ENCODE measurements at regions not wholly inside any gene's neighbourhood (a gene's known extent, or its start where the extent isn't known, plus 50 kb on each side); places are given as distances from the start of the nearest gene placed in this dataset.

DNA sequence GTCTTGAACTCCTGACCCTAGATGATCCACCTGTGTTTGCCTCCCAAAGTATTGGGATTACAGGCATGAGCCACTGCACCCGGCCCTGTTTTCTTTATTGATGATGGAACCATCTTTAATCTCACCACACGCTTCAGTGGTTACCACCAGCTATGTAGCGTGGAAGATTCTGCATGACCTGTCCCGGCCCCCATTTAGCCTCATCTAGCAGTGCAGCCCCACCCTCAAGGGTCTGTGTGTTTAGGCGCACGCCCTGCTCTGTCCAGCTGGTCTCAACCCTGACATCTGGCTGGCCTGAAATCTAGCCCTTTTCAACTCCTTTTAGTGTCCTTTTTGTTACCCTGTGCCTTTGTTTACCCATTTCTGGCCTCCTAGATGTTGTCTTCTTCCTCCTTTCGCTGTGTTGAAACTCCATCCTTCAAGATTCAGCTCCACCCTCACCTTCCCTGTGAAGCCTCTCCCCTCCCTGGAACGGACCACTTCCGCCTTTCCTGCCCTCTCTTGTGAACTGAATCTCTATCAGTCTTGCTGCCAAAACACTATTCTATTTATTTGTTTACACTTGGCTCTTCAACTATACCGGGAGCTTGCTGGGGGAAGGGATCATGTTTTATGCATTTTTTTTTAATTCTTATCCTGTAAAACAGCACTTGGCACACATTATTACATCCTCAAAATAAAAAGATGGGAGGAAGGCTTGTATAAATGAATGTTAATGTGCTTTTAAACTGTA is 101.0 kb upstream of the MTHFD1L start:
- no peaks in the 10 kb centered on the region for H3F3A ChIP-seq (replicated peaks; ENCODE audit: low read depth)
- no peaks in the 10 kb centered on the region for H3K36me3 ChIP-seq (ENCODE audit: insufficient read depth)
- H3K27ac ChIP-seq (ENCODE audit: low read depth): no peak overlapping the region
- H3K4me3 ChIP-seq: no peak overlapping the region
- Mint-ChIP-seq H3K9me3 (no peaks in the 10 kb centered on the region), H3K4me1 (peaks cover 27% of the 10 kb centered on the region), H3K36me3 (ENCODE audit: low read depth) (no peaks in the 10 kb centered on the region), H3K27ac (no peak overlapping the region), H3K4me3 (no peak overlapping the region), H3K27me3 (ENCODE audit: insufficient read depth, low read depth, poor library complexity) (peaks cover 2% of the 10 kb centered on the region)
- peaks cover 25% of the 10 kb centered on the region for H3K4me1 ChIP-seq (ENCODE audit: insufficient read depth)
- DNase-seq (ENCODE audit: low spot score): no peak
- H3K79me2 ChIP-seq (replicated peaks; ENCODE audit: insufficient read depth): no peaks in the 10 kb centered on the region
- TF ChIP-seq ZNF331 (CRISPR knock-in tag; IDR thresholded peaks at IDR 0.05; ENCODE audit: low read depth): no peak
- TF ChIP-seq, protein P1, sequence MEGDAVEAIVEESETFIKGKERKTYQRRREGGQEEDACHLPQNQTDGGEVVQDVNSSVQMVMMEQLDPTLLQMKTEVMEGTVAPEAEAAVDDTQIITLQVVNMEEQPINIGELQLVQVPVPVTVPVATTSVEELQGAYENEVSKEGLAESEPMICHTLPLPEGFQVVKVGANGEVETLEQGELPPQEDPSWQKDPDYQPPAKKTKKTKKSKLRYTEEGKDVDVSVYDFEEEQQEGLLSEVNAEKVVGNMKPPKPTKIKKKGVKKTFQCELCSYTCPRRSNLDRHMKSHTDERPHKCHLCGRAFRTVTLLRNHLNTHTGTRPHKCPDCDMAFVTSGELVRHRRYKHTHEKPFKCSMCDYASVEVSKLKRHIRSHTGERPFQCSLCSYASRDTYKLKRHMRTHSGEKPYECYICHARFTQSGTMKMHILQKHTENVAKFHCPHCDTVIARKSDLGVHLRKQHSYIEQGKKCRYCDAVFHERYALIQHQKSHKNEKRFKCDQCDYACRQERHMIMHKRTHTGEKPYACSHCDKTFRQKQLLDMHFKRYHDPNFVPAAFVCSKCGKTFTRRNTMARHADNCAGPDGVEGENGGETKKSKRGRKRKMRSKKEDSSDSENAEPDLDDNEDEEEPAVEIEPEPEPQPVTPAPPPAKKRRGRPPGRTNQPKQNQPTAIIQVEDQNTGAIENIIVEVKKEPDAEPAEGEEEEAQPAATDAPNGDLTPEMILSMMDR (conservative IDR thresholded peaks at IDR 0.05; ENCODE audit: low read depth in 2 of 2): no peak
- TF ChIP-seq EZH2phosphoT487 (IDR thresholded peaks at IDR 0.05; ENCODE audit: unreplicated experiment): no peak
- TF ChIP-seq POLR2AphosphoS5 (IDR thresholded peaks at IDR 0.05; ENCODE audit: low read depth): no peak
- no peak for TF ChIP-seq CREB1 (CRISPR knock-in tag; IDR thresholded peaks at IDR 0.05; ENCODE audit: low read depth)
- TF ChIP-seq, protein P2, sequence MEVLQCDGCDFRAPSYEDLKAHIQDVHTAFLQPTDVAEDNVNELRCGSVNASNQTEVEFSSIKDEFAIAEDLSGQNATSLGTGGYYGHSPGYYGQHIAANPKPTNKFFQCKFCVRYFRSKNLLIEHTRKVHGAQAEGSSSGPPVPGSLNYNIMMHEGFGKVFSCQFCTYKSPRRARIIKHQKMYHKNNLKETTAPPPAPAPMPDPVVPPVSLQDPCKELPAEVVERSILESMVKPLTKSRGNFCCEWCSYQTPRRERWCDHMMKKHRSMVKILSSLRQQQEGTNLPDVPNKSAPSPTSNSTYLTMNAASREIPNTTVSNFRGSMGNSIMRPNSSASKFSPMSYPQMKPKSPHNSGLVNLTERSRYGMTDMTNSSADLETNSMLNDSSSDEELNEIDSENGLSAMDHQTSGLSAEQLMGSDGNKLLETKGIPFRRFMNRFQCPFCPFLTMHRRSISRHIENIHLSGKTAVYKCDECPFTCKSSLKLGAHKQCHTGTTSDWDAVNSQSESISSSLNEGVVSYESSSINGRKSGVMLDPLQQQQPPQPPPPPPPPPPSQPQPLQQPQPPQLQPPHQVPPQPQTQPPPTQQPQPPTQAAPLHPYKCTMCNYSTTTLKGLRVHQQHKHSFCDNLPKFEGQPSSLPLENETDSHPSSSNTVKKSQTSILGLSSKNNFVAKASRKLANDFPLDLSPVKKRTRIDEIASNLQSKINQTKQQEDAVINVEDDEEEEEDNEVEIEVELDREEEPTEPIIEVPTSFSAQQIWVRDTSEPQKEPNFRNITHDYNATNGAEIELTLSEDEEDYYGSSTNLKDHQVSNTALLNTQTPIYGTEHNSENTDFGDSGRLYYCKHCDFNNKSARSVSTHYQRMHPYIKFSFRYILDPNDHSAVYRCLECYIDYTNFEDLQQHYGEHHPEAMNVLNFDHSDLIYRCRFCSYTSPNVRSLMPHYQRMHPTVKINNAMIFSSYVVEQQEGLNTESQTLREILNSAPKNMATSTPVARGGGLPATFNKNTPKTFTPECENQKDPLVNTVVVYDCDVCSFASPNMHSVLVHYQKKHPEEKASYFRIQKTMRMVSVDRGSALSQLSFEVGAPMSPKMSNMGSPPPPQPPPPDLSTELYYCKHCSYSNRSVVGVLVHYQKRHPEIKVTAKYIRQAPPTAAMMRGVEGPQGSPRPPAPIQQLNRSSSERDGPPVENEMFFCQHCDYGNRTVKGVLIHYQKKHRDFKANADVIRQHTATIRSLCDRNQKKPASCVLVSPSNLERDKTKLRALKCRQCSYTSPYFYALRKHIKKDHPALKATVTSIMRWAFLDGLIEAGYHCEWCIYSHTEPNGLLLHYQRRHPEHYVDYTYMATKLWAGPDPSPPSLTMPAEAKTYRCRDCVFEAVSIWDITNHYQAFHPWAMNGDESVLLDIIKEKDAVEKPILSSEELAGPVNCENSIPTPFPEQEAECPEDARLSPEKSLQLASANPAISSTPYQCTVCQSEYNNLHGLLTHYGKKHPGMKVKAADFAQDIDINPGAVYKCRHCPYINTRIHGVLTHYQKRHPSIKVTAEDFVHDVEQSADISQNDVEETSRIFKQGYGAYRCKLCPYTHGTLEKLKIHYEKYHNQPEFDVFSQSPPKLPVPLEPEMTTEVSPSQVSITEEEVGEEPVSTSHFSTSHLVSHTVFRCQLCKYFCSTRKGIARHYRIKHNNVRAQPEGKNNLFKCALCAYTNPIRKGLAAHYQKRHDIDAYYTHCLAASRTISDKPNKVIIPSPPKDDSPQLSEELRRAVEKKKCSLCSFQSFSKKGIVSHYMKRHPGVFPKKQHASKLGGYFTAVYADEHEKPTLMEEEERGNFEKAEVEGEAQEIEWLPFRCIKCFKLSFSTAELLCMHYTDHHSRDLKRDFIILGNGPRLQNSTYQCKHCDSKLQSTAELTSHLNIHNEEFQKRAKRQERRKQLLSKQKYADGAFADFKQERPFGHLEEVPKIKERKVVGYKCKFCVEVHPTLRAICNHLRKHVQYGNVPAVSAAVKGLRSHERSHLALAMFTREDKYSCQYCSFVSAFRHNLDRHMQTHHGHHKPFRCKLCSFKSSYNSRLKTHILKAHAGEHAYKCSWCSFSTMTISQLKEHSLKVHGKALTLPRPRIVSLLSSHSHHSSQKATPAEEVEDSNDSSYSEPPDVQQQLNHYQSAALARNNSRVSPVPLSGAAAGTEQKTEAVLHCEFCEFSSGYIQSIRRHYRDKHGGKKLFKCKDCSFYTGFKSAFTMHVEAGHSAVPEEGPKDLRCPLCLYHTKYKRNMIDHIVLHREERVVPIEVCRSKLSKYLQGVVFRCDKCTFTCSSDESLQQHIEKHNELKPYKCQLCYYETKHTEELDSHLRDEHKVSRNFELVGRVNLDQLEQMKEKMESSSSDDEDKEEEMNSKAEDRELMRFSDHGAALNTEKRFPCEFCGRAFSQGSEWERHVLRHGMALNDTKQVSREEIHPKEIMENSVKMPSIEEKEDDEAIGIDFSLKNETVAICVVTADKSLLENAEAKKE (CRISPR knock-in tag; IDR thresholded peaks at IDR 0.05): no peak
- no peak for TF ChIP-seq JUNB (IDR thresholded peaks at IDR 0.05; ENCODE audit: unreplicated experiment)
- TF ChIP-seq, protein P3, sequence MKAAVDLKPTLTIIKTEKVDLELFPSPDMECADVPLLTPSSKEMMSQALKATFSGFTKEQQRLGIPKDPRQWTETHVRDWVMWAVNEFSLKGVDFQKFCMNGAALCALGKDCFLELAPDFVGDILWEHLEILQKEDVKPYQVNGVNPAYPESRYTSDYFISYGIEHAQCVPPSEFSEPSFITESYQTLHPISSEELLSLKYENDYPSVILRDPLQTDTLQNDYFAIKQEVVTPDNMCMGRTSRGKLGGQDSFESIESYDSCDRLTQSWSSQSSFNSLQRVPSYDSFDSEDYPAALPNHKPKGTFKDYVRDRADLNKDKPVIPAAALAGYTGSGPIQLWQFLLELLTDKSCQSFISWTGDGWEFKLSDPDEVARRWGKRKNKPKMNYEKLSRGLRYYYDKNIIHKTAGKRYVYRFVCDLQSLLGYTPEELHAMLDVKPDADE (IDR thresholded peaks at IDR 0.05): no peak
- TF ChIP-seq EZH2 (IDR thresholded peaks at IDR 0.05; ENCODE audit: low read depth, unreplicated experiment): no peak
- TF ChIP-seq, protein P4, sequence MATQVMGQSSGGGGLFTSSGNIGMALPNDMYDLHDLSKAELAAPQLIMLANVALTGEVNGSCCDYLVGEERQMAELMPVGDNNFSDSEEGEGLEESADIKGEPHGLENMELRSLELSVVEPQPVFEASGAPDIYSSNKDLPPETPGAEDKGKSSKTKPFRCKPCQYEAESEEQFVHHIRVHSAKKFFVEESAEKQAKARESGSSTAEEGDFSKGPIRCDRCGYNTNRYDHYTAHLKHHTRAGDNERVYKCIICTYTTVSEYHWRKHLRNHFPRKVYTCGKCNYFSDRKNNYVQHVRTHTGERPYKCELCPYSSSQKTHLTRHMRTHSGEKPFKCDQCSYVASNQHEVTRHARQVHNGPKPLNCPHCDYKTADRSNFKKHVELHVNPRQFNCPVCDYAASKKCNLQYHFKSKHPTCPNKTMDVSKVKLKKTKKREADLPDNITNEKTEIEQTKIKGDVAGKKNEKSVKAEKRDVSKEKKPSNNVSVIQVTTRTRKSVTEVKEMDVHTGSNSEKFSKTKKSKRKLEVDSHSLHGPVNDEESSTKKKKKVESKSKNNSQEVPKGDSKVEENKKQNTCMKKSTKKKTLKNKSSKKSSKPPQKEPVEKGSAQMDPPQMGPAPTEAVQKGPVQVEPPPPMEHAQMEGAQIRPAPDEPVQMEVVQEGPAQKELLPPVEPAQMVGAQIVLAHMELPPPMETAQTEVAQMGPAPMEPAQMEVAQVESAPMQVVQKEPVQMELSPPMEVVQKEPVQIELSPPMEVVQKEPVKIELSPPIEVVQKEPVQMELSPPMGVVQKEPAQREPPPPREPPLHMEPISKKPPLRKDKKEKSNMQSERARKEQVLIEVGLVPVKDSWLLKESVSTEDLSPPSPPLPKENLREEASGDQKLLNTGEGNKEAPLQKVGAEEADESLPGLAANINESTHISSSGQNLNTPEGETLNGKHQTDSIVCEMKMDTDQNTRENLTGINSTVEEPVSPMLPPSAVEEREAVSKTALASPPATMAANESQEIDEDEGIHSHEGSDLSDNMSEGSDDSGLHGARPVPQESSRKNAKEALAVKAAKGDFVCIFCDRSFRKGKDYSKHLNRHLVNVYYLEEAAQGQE (IDR thresholded peaks at IDR 0.05; ENCODE audit: unreplicated experiment): no peak
- no peak for TF ChIP-seq NANOG (IDR thresholded peaks at IDR 0.05; ENCODE audit: borderline replicate concordance)
- TF ChIP-seq ZNF114 (CRISPR knock-in tag; IDR thresholded peaks at IDR 0.05): no peak
- TF ChIP-seq STAT1 (IDR thresholded peaks at IDR 0.05; ENCODE audit: unreplicated experiment): no peak
- no peaks in the 10 kb centered on the region for H4K20me1 ChIP-seq (replicated peaks; ENCODE audit: insufficient read depth)
- no peak overlapping the region for H3K4me2 ChIP-seq
- H3K27me3 ChIP-seq (ENCODE audit: insufficient read depth): no peaks in the 10 kb centered on the region
- no peak for ATAC-seq
- no peak overlapping the region for H2AFZ ChIP-seq
- H3K9me2 ChIP-seq (ENCODE audit: insufficient read depth): no peaks in the 10 kb centered on the region
